ENCODE measurements at regions not wholly inside any gene's neighbourhood (a gene's known extent, or its start where the extent isn't known, plus 50 kb on each side); places are given as distances from the start of the nearest gene placed in this dataset.
"Not testable (repeated sequence)": the region's sequence is repeated elsewhere in the genome, so short reads cannot be mapped to it uniquely, and the experiment has no call there.

GRCh38 chr14:101634850-101635748, 73.8 kb downstream of the DIO3 start:
- no peak for DNase-seq

- no peak for DNase-seq
These were observed 74.7 kb downstream of the DIO3 start for GRCh38 chr14:101635749-101636560.

DNA sequence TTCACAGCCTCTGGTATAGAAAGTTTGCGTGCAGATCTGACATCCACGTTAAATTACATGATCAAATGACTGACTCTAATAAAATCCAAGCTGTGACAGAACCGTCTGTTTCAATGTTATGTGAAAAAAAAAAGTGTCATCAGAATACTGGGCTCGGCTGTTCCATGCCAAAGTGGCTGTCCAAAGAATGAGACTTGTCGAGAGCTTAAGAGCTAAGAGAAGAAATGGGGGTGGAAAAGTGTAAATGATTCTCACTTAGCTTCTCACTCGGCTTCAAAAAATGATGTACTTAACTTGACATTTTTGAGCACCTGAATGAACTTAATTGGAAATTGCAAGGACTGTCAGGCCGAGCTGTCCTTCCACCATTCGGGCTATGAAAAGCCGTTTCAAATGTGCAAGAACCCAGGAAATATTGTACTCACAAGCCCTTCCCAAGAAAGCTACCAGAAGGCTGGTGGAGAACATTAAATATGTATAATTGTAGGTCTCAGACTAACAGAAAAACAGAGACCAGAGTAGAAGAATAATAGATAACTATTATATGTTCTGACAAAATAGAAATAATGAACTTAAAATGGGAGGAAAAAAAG, 78.0 kb downstream of the DIO3 start:
- DNase-seq, result no peak

DNA sequence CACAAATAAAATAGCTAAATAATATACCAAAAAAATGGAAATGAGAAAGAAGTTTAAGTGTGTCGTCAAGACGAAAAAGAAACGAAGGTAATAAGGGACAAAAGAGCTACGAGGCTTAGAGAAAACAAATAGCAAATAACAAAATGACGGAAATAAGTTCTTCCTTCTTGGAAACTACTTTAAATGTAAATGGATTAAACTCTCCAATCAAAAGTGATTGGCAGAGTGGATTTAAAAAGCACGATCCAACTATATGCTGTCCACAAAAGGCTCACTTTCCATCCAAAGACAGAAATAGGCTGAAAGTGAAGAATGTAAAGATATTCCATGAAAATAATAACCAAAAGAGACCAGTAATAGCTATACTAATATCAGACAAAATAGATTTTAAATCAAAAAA, 82.4 kb downstream of the DIO3 start:
- no peak for DNase-seq

GRCh38 chr14:101654051-101654450, 92.8 kb downstream of the DIO3 start:
- DNase-seq, result no peak

- no peak for DNase-seq
These were observed 96.1 kb downstream of the DIO3 start for GRCh38 chr14:101657372-101657771.

- DNase-seq, result peak in 2 of 5 donors; percentile 3 to 29
These were observed 95.9 kb upstream of the PPP2R5C start for GRCh38 chr14:101665478-101666078.

GRCh38 chr14:101666264-101666663, 95.2 kb upstream of the PPP2R5C start:
- no peak for DNase-seq

DNA sequence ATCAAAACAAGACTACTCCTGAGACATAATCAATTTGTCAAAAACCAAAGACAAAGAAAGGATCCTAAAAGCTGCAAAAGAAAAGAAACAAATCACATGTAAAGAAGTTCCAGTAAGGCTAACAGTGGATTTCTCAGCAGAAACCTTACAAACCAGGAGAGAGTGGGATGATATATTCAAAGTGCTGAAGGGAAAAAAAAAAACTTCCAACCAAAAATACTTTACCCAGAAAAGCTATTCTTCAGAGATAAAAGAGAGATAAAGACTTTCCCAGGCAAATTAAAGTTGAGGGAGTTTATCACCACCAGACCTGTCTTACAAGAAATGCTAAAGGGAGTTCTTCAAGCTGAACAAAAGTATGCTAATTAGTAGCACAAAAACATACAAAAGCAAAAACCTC, 91.9 kb upstream of the PPP2R5C start:
- DNase-seq, result no peak

DNA sequence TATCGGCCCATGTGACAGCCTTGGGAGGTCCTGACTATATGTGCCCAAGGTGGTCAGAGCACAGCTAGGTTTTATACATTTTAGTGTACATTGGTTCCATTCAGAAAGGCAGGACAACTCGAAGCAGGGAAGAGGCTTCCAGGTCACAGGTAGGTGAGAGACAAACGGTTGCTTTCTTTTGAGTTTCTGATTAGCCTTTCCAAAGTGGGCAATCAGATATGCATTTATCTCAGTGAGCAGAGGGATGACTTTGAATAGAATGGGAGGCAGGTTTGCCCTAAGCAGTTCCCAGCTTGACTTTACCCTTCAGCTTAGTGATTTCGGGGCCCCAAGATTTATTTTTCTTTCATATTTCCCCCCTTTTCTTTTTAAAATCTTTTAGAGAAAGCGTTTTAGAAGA, 87.6 kb upstream of the PPP2R5C start:
- no peak for DNase-seq

DNA sequence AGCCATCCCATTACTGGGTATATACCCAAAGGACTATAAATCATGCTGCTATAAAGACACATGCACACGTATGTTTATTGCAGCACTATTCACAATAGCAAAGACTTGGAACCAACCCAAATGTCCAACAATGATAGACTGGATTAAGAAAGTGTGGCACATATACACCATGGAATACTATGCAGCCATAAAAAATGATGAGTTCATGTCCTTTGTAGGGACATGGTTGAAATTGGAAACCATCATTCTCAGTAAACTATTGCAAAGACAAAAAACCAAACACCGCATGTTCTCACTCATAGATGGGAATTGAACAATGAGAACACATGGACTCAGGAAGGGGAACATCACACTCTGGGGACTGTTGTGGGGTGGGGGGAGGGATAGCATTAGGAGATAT, 85.7 kb upstream of the PPP2R5C start:
- DNase-seq, result not testable (repeated sequence)

DNA sequence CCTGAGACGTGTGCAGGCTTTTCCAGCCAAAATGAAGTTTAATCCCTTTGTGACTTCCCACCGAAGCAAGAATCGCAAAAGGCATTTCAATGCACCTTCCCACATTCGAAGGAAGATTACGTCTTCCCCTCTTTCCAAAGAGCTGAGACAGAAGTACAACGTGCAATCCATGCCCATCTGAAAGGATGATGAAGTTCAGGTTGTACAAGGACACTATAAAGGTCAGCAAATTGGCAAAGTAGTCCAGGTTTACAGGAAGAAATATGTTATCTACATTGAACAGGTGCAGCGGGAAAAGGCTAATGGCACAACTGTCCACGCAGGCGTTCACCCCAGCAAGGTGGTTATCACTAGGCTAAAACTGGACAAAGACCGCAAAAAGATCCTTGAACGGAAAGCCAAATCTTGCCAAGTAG, 83.6 kb upstream of the PPP2R5C start:
- not testable (repeated sequence) for DNase-seq

DNA sequence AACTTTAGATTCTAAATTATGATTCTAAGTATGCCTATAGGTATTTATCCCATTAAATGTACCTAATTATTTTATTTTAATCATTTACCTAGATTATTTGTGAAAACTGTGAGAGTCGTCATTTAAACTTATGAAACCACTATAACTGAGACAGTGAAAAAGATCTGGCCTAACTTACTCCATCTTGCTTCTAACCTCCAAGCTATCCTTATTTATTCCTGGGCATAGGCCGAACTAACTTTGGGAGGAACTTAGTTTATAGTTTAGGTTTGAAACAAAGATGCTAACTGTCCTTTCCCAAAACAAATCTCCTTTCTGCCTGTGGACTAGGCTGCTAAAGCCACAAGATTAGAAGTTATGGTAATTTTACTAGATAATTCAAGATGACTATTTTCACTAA, 79.7 kb upstream of the PPP2R5C start:
- no peak for DNase-seq

DNA sequence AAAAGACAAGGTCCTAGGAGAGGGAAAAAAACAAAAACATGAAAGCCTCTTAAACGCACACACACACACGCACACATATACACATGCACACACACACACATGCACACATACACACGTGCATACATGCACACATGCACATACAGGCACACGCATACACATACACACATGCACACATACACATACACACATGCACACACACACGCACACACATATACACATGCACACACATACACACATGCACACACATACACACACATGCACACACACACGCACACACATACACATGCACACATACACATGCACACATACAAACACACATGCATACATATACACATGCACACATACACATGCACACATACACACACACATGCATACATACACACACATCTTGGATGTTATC, 78.1 kb upstream of the PPP2R5C start:
- no peak for DNase-seq

GRCh38 chr14:101687756-101688546, 73.6 kb upstream of the PPP2R5C start:
- no peak for DNase-seq

DNA sequence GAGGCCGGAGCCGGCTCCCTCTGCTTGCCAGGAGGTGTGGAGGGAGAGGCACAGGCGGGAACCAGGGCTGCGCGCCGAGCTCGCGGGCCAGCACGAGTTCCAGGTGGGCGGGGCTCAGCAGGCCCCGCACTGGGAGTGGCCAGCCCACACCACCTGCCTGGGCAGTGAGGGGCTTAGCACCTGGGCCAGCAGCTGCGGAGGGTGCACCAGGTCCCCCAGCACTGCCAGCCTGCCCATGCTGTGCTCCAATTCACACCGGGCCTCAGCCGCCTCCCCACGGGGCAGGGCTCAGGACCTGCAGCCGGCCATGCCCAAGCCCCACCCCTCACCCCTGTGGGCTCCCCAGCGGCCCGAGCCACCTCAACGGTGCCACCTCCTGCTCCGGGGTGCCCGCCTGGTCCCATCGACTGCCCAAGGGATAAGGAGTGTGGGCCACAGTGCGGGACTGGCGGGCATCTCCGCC, 72.4 kb upstream of the PPP2R5C start:
- no peak for DNase-seq

DNA sequence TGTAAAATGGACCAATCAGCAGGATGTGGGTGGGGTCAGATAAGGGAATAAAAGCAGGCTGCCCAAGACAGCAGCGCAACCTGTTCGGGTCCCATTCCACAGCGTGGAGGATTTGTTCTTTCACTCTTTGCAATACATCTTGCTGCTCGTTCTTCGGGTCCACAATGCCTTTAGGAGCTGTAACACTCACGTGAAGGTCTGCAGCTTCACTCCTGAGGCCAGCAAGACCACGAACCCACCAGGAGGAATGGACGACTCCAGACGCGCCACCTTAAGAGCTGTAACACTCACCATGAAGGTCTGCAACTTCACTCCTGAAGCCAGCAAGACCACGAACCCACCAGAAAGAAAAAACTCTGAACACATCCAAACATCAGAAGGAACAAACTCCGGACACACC, 71.5 kb upstream of the PPP2R5C start:
- not testable (repeated sequence) for DNase-seq

GRCh38 chr14:101695659-101696058, 65.8 kb upstream of the PPP2R5C start:
- no peak for DNase-seq

DNA sequence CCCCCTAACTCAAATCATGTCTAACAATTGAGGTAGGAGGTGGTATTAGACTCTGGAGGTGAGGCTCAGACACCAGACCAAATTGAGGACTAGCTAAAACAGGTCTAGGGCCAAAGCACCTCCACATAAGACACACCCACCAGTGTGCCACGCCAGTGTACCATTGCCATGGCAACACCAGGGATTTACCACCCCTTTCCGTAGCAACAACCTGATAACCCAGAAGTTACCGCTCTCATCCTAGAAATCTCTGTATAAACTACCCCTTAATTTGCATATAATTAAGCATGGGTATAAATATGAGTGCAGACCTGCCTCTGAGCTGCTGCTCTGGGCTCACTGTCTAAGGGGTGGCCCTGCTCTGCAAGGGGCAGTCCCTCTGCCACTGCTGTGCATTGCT, 57.4 kb upstream of the PPP2R5C start:
- DNase-seq, result no peak

GRCh38 chr14:101705733-101706508, 55.6 kb upstream of the PPP2R5C start:
- peak; percentile 44 to 80 (median 53) for DNase-seq

GRCh38 chr14:101706509-101707067, 54.9 kb upstream of the PPP2R5C start:
- DNase-seq, result no peak
